CD4-positive, alpha-beta T cell treated with Interleukin-4 for 4 hours (primary cell): ENCODE measurements at regions not wholly inside any gene's neighbourhood (a gene's known extent, or its start where the extent isn't known, plus 50 kb on each side); places are given as distances from the start of the nearest gene placed in this dataset.

Experiments used
- DNase-seq: peaks from one replicate; pipeline ENCODE4 v3.0.0-alpha.2; 2020

DNA sequence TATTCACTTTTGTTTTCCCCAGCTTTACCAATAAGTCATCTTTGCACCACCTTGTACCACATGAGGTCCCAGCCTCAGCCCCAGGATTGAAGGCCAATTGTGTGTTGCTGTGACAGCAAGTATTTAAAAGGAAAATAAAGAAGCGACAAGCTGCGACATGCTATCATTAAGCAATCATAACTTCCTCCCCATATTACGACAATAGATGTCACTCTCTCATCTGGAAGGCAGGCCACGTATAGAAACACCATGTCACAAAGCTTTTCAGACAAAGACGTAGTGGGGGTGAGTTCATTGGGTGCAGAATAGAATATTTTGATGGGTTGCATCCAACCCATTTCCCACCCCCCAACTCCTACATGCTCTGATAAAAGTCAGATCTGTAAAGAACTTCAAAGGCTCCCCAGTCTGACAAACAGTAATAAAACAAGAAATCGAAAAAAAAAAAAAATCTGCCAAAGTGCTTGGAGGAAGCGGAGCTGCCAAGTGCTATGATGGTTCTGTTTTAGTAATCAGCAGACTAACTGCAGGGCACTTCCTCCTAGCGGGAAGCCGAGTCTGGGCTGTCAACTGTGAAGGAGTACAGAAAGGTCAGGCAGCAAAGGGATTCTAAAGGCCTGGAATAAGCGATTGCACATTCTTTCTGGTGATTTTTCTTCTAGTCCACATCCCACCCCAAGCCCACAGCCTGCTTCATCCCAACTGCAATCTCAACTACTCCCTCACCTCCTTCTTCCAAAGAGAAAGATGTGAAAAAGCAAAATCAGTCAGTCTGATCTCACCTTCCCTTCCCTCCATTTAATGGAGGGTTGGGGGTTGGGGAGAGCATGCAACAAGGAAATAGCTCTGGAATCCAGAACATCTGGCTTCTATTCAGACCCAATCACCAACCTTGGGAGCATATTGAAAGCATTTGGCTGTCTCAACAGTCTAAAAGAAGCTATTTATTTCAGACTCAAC is 131.4 kb upstream of the UBASH3B start:
- DNase-seq: no peak

DNA sequence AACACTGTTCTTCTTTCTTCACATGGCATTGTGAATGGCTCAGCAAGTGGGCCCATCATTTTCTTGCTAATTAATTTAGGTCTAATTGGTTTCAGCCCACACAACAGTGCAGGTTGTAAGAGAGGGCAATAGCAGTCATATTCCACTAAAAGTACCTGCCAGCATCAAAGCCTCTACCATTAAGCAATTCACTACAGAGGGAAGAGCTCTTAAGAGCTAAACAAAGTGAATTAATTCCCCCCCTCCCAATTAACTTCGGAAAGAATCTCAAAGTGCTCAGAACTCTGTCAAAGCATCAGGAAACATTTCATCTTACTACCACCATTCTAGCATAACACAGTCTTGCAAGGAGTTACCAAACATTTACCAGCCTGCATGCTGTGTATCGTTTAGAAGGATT is 133.9 kb upstream of the UBASH3B start:
- no peak for DNase-seq

DNA sequence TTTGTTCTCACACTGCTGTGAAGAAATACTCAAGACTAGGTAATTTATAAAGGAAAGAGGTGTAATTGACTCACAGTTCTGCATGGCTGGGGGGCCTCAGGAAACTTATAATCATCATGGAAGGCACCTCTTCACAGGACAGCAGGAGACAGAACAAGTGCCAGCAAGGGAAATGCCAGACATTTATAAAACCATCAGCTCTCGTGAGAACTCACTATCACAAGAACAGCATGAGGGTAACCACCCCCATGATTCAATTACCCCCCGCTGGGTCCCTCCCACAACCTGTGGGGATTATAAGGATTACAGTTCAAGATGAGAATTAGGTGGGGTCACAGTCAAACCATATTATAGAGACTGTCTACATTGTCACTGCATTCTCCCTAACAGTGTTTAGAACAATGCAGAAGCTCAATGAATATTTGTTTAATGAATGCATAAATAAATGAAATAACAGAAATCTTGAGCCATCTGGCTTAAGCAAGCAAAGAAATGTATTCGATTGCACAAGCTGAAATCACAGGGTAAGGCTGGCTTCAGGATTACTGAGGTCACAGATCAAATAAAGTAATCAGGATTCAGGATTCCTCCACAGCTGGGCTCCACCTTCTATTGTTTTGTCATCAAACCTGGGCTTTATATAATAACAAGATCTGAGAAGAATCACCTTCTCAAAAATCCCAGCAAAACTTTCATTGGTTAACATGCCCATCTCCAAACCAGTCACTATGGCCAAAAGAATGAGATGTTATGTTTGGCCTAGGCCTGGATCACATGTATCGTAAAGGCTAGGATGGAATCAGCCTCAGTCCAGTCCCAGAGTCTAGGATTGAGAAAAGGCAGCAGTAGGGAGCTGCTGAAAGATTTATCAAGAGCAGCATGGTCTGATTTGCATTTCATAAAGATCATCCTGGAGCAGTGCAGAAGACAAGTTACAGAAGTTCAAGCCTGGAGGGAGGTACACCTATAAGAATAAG is 137.8 kb upstream of the UBASH3B start:
- DNase-seq: no peak

- DNase-seq: no peak
Observed at GRCh38 chr11:122516686-122517085, 138.8 kb upstream of the UBASH3B start.

GRCh38 chr11:122513997-122514396 is 141.5 kb upstream of the UBASH3B start:
- DNase-seq: no peak

DNA sequence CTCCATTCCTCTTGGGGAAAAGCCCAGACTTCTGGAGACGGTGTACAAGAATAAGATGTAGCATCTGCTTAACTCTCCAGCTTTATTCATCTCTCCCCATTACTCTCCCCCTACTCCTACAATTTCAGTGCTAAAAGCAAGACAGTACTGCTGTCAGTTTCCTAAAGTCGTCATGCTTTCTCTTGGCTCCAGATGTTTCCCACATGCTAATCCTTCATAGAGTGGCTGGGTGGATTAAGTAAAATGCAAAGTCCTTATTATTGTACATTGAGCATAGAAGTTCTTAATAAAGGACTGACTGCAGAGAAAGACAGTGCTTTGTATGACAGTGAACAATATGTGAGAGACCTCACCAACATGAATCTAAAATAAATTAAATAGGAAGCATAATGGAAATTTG is 142.2 kb upstream of the UBASH3B start:
- DNase-seq: no peak

- DNase-seq: no peak
Observed at GRCh38 chr11:122512688-122513087, 142.8 kb upstream of the UBASH3B start.

GRCh38 chr11:122509899-122510298 is 145.6 kb upstream of the UBASH3B start:
- no peak for DNase-seq

GRCh38 chr11:122509091-122509490 is 146.4 kb upstream of the UBASH3B start:
- DNase-seq: no peak

DNA sequence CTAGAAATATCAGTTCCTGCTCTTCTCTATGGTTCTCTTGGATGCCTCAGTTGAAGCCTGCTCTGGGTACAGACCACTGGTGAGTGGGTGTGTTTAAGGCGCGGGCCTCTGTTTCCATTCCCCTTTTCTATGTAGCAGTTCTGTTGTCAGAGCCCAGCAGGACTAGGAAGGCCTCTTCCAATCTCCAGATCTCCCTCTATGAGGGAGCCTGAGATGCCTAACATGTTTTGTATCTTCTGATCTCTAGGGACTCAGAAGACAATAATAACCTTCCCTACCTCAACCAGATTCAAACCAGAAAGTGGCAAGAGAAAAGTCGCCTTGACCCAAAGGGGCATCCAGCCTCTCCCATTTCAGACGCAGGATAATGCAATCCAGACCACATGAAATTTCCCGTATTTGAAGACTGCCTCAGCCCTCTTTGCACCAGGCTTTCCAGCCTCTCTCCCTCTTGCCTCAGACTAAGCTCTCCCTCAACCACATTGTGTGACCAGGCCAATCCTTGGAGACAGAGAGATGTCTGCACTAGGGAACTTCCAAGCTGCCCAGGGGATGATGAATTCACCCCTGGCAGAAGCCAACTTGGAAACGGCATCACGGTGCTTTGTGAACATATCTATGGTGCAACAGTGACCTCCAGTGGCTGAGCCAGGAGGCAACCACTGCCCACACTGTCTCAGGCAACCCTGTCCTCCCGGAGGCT is 150.1 kb upstream of the UBASH3B start:
- peak; percentile 39 for DNase-seq

DNA sequence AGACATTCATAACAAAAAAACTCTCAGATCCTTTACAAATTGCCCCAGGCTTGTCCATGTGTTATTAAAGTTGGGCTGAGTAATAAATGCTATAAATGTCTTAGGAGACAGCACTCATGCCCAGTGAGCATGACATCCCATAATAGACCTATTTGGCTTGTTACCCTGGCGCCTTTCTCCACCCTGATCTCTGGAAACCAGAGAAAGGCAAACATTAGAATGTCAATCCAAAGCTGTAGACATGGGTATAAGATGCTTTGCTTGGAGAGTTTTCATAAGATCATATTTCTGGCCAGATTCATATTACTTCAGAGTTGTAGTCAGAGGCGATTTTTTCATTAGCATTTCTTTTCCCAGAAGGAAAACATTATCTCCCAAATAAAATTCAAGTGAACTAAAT is 161.3 kb upstream of the UBASH3B start:
- DNase-seq: no peak

DNA sequence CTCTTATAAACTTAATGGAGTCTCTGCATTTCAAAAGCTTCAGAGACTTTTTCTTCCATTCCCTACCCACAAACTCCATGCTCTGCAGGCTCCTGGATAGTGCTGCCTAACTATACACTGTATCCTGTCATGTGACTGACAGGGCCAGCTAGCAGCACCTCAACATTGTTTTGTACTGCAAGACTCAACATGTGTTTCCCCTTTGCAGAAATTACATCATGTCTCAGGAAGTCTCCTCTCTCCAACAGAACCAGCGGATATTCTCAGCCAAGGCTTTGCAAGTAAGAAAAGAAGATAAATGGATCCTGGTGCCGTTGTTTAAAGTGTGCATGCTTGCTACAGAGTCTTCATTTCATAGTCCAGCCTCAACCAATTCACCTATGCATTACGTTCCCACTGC is 164.0 kb upstream of the UBASH3B start:
- no peak for DNase-seq

- DNase-seq: no peak
Observed at GRCh38 chr11:122488892-122489706, 166.4 kb upstream of the UBASH3B start.

GRCh38 chr11:122487669-122488068 is 167.9 kb upstream of the UBASH3B start:
- no peak for DNase-seq

DNA sequence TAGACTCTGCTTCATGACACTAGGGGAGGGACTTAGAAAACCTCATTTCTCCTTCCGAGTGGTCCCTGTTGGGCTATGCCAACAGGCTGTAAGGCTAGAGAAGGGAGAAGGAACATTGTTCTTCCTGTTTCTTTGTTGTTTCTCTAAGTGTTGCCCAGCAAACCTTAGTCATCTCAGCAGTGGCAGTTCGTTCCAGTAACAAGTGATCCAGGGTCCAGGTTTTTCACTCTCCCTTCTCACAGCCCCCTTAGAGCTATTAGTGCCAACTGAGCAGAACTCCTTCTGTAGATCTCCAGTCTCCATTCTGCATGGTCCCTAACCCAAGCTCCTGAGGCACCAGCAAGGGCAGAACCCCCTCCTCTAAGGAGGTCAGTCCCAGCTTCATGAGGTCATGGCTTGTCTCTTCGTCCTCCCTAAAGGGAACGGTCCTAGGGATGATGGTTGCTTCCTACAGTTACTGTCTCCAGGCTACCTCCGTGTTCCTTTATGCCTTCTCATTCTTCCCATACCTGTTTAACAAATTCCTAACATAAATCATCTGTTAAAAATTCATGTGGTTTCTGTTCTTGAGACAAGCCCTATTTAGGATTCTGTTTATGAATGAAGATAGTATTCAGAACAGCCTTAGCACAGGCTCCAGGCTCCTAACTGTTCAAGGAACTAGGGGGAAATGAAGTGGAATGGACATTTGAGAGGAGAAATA is 168.6 kb upstream of the UBASH3B start:
- DNase-seq: no peak

DNA sequence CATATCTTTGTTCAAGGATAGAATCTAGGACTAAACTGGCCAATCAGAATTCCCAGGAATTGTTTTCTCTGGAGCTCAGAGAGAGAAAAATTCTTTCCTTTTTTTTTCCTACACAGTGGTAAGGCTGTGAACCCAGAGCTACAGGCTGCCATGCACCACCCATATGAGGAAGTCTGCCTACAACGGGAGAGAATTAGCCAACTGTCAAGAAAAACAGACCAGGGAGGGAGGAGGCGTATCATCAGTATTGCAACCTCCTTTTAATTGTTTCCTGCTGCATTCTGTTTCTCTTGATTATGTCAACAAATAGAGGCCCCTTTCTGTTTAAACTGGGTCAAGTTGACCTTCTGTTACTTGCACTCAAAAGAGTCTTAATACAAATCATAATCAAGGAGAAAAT is 176.5 kb upstream of the UBASH3B start:
- DNase-seq: no peak

DNA sequence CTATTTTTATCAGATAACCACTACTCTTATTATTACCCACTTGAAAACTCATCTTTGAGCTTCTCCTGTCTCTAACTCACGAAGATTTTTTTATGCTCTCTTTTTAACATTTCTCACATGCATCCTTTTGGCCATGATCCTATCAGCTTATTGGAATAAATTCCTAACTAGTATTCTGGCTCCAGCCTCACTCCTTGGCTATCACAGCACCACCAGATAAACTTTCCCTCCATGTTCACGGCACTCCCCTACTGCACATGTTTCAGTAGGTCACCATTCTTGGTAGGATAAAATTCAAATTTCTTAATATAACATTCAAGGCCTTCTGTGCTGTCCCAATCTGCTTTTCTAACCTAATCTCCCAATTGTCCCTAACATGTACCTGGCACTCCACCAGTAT is 186.6 kb upstream of the UBASH3B start:
- DNase-seq: no peak

DNA sequence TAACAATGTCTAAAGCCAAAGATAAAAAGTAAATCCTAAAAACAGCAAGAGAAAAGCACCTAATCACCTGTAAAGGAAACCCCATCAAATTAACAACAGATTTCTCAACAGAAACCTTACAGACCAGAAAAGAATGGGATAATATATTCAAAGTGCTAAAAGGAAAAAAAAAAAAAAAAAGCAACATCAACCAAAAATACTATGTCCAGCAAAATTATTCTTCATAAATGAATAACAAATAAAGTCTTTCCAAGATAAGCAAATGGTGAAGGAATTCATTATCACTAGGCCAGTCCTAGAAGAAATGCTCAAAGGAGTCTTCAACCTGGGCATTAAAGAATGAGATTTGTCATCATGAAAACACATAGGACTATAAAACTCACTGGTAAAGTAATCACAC is 192.0 kb upstream of the UBASH3B start:
- DNase-seq: no peak

DNA sequence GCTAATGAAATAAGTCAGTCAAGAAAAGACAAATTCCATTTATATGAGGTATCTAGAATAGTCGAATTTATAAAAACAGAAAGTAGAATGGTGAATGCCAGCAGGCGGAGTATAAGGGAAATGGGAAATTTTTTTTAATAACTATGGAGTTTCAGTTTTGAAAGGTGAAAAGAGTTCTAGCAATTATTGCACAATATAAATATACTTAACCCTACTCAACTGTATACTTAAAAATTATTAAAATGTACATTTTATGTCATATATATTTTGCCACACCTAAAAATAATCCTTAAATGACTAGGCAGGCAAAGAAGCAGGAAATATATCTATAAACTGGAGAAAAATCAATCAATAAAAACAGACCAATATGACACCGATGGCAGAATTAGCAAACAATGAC is 196.5 kb upstream of the UBASH3B start:
- DNase-seq: no peak

- DNase-seq: no peak
Observed at GRCh38 chr11:122453586-122453985, 201.9 kb upstream of the UBASH3B start.

DNA sequence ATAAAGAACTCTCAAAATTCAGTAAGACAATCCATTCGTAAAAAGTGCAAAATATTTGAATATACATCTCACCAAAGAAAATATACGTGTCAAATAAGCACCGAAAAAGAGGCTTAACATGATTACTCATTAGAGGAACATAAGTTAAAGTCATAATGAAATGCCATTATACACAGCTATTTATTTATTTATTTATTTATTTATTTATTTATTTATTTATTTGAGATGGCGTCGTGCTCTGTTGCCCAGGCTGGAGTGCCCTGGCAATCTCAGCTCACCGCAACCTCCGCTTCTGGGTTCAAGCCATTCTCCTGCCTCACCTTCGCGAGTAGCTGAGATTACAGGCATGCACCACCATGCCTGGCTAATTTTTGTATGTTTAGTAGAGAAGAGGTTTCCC is 203.6 kb upstream of the UBASH3B start:
- DNase-seq: no peak

DNA sequence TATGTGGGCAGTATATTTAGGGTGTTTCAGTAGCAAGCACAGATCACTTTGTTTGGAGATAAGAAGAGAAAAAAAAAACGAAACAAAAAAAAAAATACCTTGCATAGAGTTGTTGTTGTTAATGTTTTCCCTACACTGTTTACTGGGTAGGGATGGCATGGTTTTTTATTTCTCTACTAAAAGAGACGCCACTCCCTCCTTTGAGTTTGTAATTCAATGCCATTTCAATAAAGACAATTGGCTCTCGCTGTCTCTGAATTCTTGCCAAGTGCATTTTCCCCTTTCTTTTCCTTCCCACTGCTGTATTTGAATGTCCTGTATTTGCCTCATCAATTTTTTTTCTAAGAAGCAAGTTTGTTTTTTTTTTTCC is 213.9 kb upstream of the UBASH3B start:
- no peak for DNase-seq
